Activated CD8-positive, alpha-beta memory T cell treated with anti-CD3 and anti-CD28 coated beads, Interleukin-2, amount 50 U/mL, for 1 hour (primary cell): ENCODE measurements at regions not wholly inside any gene's neighbourhood (a gene's known extent, or its start where the extent isn't known, plus 50 kb on each side); places are given as distances from the start of the nearest gene placed in this dataset.

Experiments used
- DNase-seq: peaks from one replicate; pipeline ENCODE4 v3.0.0-alpha.2; 2020; ENCODE audit errors: extremely low read depth

DNA sequence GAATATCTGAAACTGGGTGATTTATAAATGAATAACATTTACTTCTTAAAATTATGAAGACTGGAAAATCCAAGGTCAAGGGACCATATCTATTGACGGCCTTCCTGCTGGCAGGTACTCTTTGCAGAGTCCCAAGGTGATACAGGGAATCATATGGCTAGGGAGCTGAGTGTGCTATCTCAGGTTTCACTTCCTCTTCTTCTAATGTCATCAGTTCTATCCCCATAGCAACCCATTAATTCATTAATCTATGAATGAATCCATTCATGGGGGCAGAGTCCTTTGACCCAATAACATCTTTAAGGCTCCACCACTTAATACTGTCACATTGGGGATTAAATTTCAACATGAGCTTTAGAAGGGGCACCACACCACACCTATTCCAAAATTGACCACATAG lies 772.0 kb downstream of the HACE1 start:
- no peak for DNase-seq

DNA sequence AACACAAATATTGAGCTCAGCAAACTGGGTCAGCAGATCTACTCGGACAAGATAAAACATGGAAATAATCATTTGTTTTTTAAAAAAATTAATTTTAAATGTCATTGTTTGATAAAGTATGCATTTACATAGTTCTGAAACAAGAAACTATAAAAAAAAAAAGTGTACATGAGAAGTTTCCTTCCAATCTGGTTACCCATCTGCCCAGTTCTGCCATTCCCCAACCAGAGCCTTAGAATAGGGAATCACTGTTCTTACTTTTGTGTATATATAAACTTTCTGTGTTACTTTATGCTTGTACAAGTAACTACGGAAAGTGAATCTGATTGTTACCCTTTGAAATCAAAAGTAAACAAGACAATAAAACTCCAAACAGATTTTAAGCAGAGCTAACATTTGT lies 791.4 kb downstream of the HACE1 start:
- DNase-seq, result no peak

DNA sequence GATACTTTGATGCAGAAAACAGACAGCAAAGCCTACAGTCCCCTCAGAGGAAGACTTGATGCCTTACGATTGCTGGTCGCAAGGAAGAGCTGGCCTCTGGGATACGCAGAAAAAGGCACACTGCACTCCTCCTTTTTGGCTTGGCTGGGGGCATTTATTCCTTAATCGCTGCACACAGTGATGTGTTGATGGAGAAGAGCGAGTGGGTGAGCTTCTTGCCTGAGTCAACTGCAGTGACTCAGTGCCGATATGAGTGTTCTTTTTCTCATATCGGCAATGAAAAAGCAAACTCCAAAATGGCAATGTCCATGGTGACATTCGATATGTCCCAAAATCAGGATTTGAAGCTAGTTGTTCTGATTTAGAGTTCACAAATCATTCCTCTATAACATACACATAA lies 794.8 kb downstream of the HACE1 start:
- DNase-seq, result no peak

DNA sequence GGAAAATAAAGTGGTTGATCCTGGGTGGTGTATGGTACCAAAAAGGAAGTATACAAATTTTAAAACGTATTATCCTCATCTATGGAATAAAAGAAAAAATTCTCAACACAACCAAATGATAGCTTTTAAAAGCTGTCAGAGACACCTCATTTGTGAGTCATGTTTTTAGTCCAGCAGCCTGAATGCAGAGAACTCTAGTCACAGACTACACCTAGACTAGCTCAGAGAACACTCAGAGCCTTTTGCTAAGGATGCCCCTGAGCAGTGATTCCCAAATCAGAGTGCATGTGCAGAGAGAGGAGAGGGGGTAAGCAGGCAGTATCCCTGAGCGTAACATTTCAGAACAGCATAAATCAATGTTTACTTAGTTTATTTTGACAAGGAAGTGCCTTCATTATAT lies 809.3 kb downstream of the HACE1 start:
- DNase-seq, result no peak

DNA sequence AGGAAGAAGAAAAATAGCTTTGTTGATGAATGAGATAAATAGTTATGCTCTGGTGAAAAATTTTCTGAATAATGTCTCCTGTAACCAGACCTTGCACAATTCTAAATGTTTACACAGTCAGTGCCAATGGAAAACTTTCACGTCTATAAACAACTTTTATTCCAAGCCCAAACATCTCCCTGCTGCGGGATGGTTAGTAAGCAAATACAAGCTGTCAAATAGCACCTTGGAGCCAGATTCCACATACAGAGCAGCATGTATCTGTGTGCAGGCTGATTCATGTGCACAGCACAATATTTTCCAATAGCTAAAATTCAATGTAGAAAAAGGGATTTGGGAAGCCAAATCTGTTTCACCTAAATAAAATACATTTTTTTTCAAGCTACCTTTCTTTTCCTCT lies 813.3 kb downstream of the HACE1 start:
- DNase-seq, result no peak

DNA sequence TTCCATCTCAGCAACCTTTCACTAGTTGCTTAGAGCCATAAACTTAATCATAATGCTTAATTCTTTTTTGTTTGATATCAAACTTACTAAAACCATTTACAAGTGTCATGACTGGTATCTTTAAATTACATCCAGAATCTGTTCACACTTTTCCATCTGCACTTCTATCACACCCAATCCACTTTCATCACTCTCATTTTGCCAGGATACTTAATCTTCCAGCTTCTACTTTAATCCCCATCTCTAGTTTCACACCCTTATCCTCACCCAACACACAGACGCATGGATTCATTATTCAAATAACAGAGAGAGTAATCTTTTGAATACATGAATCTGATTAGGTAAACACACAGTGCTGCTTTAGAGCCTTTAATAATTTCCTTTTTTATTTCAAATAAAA lies 828.4 kb downstream of the HACE1 start:
- no peak for DNase-seq

DNA sequence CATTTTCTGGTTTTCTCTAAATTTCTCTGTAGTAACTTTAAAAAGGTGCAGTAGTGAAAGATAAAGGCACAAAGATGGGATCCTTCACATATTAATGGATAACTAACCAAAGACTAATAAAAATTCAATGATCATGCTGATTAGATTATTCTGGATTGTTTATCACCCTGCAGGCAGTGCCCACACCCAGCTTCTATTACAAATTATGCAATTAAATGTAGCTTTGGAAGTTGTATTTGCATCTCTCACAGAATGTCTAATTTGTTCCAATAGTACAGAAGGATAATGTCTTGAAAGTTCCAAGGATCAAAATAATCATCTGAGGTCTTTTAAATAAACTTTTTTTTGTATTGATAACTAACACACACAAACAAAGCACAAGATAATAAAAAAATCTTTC lies 837.6 kb downstream of the HACE1 start:
- DNase-seq, result no peak

DNA sequence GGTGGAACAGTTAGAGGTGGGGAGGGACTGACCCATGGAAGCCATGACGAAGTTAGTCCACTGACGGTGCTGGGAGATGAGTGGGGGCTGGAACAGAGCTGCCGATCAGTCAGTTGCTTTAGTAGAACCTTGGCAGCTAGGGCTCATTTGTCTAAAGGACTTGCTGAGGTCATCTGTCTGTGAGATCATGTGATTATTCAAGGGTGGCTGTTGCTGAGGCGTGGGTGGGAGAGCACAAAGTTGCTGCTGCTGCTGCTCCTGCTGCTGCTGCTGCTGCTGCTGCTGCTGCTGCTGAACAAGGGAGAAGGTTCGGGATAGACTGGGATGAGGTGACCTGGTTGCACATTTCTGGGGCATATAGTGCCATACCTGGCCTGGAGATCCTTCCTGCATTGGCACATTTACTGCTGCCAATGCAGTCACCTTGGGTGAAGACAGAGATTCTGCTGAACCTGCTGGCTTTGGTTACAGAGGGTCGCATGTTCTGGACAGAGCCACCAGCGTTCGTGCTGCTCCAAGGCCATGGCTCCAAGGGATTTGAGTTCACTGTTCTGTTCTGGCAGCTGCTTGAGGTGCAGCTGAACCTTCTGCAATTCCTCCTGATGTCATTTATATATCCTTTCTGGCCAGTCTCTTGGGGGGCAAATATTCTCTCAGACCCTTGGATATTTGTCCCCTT lies 840.5 kb downstream of the HACE1 start:
- DNase-seq, result no peak

DNA sequence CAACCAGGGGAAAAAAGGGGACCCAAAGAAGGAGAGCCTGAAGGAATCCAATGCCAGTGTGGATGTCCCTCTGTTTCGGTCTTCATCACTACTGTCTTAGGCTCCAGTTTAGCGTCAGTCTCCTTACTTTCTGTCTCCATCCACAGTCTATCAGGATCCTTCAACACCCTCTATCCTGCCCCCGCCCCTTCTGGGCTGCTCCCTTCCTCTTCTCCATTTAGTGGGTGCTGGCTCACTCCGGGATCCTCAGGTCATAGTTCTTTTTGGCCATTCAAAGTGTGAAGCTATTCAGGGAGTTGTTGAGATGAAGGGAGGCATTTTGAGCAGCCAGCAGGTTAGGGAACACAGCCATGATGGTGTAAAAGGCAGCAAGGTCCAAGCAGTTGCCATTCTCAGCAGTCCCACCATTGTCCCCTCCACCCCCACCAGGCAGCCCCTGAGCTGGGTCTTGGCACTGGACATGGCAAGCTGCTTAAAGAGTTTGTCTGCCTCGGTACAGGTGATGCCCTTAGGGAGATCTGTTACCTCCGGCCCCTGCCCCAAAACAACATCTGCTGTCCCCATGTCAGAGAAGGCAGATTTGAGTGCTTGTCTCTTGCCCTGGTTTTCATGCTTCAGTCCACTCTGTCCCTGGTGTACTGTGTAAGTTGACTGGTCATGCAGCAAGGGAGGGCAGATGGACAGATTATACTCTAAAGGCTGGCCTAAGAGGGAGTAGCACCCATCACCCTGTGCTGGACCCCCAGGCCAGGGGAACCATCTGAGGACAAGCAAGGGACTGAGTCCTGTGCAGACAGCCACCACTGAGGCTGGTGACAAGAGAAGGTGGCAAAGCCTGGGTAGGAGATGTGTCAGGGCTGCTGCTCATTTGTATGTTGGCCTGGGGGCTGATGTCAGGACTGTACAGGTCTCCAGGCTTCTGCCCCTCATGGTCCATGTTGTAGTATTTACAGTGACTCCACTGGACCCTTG lies 842.0 kb downstream of the HACE1 start:
- DNase-seq, result no peak

DNA sequence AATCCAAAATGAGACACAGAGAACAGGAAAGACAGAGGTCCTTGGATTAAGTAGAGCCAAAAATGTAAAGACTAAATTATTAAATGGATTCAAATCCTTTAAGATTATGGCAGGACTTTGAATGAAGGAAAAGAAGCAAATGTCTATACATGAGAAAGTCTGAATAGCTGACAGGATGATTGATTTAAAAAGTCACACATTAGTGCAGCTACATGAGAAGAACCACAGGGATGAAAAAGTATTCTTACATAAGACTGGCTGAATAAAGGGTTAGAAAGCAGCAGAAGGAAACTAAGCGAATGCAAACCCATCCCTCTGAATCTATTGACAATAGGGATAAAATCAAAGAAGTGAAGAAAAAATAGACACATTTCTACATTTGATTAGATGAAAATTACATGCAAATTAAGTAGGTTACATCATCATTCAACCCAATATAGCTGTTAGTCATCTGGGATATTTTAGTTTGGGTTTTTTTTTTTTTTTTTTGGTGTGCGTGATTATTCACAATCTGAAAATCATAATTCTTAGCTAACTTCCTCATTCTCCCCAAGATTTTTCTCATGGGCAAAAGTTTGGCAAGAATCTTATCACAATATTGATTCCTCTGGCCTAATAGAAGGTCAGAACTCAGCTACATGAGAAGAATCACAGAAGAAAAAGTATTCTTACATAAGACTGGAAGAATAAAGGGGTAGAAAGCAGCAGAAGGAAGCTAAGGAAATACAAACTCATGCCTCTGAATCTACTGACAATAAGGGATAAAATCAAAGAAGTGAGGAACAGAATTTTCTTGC lies 845.4 kb downstream of the HACE1 start:
- DNase-seq, result no peak

DNA sequence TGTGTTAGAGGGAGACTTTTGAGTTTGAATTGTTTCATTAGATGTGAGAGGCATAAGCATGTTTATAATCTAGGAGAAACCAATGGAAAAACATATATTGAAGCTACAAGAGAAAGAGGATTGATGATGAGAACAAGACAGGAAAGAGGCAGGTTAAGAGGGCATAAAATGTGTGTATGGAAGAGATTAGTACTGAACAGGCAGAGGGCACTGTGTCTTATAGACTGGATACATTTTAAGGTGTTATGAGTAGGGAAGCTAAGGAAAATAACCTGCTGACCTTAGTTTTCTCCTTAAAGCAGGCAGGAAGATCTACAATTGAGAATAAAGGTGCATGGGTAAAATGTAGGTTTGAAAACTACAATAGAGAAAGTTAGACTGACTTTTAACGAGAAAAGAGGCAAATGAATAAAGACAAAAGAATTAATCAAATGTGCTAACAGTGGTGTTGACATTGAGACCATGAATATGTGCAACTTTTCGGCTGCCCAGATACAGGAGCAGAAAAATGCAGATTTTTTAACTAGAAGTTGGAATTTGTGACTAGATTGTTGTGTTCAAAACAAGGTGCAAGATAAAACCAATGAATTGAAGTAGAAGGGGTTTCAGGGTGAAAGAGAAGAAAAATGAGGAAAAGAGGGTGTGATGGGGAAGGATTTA lies 846.3 kb downstream of the HACE1 start:
- DNase-seq, result no peak

DNA sequence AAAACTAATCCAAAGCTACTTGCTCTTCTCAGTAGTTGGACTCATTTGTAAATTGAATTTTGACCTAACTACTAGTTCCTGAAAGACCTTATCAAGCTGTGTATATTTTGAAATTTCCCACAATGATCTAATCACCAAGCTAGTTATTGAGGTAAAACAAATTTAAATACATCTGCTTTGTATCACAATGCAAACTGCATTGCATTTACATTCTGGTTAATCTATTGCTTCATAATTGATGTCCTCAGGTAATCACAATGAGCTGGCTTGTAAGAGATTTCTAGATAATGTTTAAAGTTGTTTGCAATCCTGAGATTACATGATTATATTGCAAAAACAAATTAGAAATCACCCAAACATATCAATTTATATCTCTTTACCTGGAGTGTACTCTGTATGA lies 848.8 kb downstream of the HACE1 start:
- no peak for DNase-seq

DNA sequence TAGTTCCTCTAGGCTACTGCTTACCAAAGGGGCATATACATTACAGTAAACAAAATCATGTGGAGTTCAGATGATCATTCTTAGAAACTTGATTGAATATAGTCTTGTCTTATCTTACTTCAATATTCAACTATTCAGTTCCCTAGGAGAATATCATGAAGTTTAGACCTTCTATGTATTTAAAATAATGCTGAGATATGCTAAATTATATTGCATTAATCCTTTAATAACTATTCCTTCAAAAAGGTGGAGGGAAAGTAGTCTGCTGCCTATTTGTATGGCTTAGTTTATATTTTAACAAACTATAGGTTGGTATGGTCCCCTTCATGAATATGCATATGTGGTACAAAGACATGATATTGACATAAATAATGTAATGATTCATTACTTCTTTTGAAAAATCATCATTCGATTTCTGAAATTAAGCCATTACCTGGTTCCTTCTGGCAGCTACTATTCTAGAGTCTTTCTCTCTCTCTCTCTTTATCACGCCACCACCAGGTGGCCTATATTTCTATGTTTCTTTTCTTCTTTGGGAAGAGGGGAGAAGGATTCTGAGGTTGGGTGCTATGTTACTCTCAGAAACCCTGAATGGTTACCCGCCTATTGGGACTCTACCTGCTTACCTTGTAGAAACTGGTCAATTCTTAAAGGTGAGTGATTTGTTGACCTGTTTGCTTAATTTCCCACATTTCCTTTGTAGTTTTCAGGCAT lies 855.8 kb downstream of the HACE1 start:
- DNase-seq, result no peak

DNA sequence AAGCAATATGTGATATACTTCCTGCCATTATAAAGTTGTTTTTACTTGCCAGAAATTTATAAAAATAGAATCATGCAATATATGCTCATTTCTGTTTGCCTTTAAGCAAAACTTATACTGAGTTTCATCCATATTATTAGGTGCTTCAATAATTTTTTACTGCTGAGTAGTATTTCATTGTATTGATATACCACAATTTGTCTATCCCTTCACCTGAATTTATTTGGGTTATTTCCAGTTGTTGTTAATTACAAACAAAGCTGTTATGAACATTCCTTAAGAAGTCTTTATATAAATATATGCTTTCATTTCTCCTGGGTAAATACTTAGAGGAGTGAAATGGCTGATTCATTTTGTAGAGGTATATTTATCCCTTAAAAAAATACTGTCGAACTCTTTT lies 864.1 kb downstream of the HACE1 start:
- no peak for DNase-seq

DNA sequence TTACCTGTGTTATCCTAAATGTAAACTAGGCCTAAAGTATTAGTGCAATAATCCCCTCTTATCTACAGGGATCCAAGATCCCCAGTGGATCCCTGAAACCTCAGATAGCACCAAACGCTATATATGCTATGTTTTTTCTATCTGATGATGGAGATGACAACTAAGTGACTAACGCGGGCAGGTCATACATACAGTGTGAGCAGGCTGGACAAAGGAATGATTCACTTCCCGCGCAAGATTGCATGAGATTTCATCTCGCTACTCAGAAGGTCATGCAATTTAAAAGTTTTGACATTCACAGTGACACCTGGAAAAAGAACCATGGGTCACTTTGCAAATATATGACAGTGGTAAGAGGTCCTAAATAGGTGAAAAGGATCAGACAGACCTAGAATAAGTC lies 875.9 kb downstream of the HACE1 start:
- no peak for DNase-seq

DNA sequence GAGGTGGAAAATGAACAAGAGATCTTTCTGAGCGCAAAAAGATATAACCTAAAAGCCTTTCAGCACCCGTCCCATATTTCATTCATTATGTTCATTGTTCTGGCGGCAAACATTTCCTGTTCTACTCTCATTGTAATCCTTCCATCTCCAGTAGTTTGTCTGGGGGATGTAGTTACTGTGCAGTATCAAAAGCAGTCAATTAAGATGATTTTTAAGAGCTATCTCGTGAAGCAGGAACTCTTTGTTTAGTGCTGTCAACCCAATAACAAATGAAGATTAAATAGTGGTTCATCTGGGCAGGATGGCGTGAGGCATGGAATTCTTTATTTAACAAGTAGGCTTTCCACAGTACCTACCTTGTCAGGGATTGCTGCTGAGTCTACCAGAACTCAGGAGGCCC lies 876.7 kb downstream of the HACE1 start:
- DNase-seq, result no peak

DNA sequence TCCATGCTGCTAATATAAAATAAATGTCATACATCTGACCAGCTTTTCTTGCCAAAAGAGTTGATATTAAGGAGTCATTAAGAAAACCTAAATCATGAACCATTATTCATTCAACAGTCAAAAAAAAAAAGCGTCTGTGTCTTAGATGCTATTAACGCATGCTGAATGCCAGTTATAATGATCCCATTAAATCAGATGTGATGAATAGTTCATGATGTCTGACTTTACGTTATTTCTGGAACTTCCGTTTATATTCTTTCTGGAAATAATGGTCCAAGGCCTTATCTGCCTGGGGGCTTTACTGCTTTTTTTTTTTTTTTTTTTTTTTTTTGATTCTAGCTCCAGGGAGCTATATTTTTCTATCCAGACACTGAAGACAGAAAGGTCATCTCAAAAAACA lies 877.1 kb downstream of the HACE1 start:
- no peak for DNase-seq

DNA sequence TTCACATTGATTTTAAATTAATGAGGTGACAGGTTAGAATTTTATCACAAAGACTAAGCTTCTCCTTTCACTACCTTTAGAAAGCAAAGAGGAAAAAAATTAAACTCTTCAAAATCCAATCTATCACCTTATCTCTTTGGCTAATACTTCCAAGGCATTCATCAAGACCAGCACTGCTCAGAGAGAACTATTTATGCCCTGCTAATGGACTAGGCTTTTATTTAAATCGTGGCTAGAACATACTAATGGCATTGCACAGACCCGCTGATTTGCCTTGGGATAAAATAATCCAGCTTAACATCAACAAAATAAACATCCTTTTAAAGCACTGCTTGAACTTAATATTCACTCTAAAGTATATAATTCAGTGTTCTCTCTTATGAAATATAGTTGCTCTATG lies 880.4 kb downstream of the HACE1 start:
- no peak for DNase-seq

DNA sequence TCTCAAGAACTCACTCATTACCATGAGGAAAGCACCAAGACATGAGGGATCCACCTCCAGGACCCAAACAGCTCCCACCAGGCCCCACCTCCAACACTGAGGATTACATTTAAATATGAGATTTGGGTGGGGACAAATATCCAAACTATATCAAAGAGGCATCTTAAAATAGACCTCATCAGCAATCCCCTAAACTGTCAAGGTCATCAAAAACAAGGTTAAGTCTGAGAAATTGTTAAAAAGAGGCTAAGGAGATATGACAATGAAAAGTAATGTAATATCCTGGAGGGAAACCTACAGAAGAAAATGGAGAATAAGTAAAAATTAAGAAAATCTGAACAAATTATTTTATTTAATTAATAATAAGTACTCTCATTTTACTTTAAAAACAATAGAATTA lies 922.3 kb downstream of the HACE1 start:
- no peak for DNase-seq

DNA sequence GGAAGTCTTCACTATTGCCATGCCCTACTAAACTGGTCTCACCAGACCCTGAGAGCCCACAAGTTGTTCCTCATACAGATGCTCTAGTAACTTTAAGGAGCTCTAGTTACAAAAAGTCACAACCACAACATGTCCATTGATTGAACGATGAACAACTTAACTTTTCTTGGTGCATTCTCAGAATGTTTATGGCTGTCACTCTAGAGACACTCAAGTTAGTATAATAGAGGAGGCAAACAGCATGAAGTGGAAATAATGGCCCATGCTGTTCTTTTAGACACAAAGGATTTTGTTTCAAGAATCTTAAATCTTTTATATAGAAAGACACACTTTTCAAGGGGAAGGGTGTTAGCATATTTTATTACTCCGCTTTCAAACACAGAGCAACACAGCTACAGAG lies 934.4 kb downstream of the HACE1 start:
- DNase-seq, result no peak

DNA sequence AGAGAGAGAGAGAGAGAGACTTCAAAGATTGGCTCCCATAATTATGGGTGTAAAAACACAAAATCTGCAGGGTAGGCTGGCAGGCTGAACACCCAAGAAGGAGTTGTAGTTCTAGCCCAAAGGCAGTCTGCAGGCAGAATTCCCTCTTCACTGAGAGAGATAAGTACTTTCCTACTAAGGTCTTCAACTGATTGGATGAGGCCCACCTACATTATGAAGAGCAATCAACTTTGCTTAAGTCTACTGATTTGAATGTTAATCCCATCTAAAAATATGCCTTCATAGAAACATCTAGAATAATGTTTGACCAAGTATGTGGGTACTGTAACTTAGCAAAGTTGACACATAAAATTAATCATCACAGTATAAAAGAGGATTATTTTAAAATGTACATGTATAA lies 949.7 kb downstream of the HACE1 start:
- no peak for DNase-seq
